OCI-LY1 (cell line): ENCODE measurements at regions not wholly inside any gene's neighbourhood (a gene's known extent, or its start where the extent isn't known, plus 50 kb on each side); places are given as distances from the start of the nearest gene placed in this dataset.

Experiments
- CTCF ChIP-seq: fragments of 200-600 bp; sonication (generic), shearing (Covaris generic); IDR thresholded peaks from 2 replicates; pipeline ENCODE4 v1.5.1; 2017; ENCODE audit warnings: mild to moderate bottlenecking, antibody characterized with exemption, low read length, moderate library complexity, mixed read lengths
- EZH2 ChIP-seq: fragments of 200-600 bp; sonication (generic), shearing (Covaris generic); IDR thresholded peaks from 2 replicates; pipeline ENCODE4 v1.8.0; 2017; ENCODE audit warnings: borderline replicate concordance, mixed run types, mild to moderate bottlenecking, antibody characterized with exemption, low read length, moderate library complexity, mixed read lengths

- TF ChIP-seq CTCF (no peak), EZH2 (no peak)
These were observed 1066.0 kb downstream of the AGBL1 start for GRCh38 chr15:87145696-87146095.
